ENCODE measurements at regions not wholly inside any gene's neighbourhood (a gene's known extent, or its start where the extent isn't known, plus 50 kb on each side); places are given as distances from the start of the nearest gene placed in this dataset.
"Not testable (repeated sequence)": the region's sequence is repeated elsewhere in the genome, so short reads cannot be mapped to it uniquely, and the experiment has no call there.

DNA sequence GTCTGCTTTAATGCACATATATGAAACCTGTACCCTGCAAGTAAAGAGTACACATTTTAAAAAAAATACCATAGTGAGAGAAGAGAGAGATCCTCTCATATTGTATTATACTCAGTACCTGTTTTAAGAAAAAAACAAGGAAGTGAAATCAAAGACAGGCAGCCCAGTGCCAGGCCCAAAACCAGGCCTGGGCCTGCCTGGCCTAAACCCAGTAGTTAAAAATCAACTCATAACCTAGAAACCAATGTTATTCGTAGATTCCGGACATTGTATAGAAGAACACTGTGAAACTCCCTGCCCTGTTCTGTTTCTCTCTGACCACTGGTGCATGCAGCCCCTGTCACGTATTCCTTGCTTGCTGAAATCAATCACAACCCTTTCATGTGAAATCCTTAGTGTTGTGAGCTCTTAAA lies 1078.0 kb upstream of the FAM98A start:
- intact Hi-C loops (cut with micrococcal nuclease); DNase-seq; H3K4me3 Mint-ChIP-seq; H3K27me3 Mint-ChIP-seq (ENCODE audit: low read depth); H3K9me3 Mint-ChIP-seq; H3K27ac Mint-ChIP-seq; CTCF ChIA-PET; H3K4me1 Mint-ChIP-seq (ENCODE audit: low read depth); H3K36me3 Mint-ChIP-seq (ENCODE audit: low read depth): not testable (repeated sequence)

DNA sequence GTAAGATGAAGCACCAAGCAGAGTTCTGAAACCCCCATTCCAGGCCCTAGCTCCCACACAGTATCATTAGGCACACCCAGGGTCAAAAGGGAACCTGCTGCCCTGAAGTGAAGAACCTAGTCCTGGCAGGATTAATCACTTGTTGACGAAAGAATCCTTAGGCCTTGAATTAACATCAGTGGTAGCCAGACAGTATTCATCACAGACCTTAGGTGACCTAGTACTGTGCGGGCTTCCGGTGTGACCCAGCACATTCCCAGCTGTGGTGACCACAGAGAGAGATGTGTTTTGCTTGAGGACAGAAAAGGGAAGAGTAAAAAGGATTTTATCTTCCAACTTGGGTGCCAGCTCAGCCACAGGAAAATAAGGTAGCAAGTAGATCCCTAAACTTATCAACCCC lies 1071.4 kb upstream of the FAM98A start:
- DNase-seq: no peak
- Mint-ChIP-seq H3K4me3 (no peak overlapping the region), H3K27ac (no peak overlapping the region), H3K36me3 (ENCODE audit: low read depth) (no peaks in the 10 kb centered on the region), H3K4me1 (ENCODE audit: low read depth) (no peaks in the 10 kb centered on the region), H3K9me3 (no peaks in the 10 kb centered on the region), H3K27me3 (ENCODE audit: low read depth) (no peaks in the 10 kb centered on the region)
- CTCF ChIA-PET: no interaction called here
- intact Hi-C loops (cut with micrococcal nuclease): no loop called here

- no peaks in the 10 kb centered on the region for H3K36me3 Mint-ChIP-seq (ENCODE audit: low read depth)
- intact Hi-C loops (cut with micrococcal nuclease): no loop called here
Observed at GRCh38 chr2:34666821-34667220, 1067.7 kb upstream of the FAM98A start.

GRCh38 chr2:34664266-34664665 lies 1065.2 kb upstream of the FAM98A start:
- H3K9me3 Mint-ChIP-seq: peaks cover 1% of the 10 kb centered on the region
- intact Hi-C loops (cut with micrococcal nuclease): no loop called here
- no peaks in the 10 kb centered on the region for H3K27me3 Mint-ChIP-seq (ENCODE audit: low read depth)
- no peaks in the 10 kb centered on the region for H3K36me3 Mint-ChIP-seq (ENCODE audit: low read depth)
- H3K27ac Mint-ChIP-seq: no peak overlapping the region
- no peaks in the 10 kb centered on the region for H3K4me1 Mint-ChIP-seq (ENCODE audit: low read depth)
- DNase-seq: no peak
- CTCF ChIA-PET: no interaction called here
- no peak overlapping the region for H3K4me3 Mint-ChIP-seq

More at GRCh38 chr2:34666821-34667220, 1067.7 kb upstream of the FAM98A start:
- DNase-seq: no peak
- no peak overlapping the region for H3K27ac Mint-ChIP-seq
- H3K27me3 Mint-ChIP-seq (ENCODE audit: low read depth): no peaks in the 10 kb centered on the region
- no peak overlapping the region for H3K4me3 Mint-ChIP-seq
- H3K9me3 Mint-ChIP-seq: no peaks in the 10 kb centered on the region
- CTCF ChIA-PET: interaction anchor here (0.6 kb wide), 1 partner anchor 251 kb away, joined by 3 read pairs; no protein-coding TSS in a partner anchor
- H3K4me1 Mint-ChIP-seq (ENCODE audit: low read depth): no peaks in the 10 kb centered on the region

GRCh38 chr2:34663314-34663713 lies 1064.2 kb upstream of the FAM98A start:
- DNase-seq: no peak
- Mint-ChIP-seq H3K4me3 (no peak overlapping the region), H3K27ac (no peak overlapping the region), H3K27me3 (ENCODE audit: low read depth) (no peaks in the 10 kb centered on the region), H3K9me3 (peaks cover 1% of the 10 kb centered on the region), H3K4me1 (ENCODE audit: low read depth) (no peaks in the 10 kb centered on the region), H3K36me3 (ENCODE audit: low read depth) (no peaks in the 10 kb centered on the region)
- CTCF ChIA-PET: no interaction called here
- intact Hi-C loops (cut with micrococcal nuclease): no loop called here

DNA sequence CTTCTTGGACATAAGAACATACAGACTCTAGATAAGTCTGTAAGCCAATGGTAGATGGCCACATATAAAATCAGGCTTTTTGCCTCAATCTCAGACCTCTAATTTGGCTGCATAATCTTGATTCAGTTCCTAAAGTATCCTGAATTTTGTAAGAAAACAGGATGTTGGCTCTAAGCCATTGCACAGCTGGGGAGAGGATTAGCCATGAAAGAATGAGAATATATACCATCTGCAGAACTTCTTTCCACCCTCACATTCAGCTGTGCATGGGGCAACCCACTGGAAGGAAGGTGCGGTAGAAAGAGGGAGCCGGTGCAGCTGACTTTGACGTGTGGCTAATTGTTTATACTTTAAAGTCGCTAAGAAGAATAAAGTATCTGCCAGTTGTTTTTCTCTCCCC lies 1061.6 kb upstream of the FAM98A start:
- H3K4me3 Mint-ChIP-seq: no peak overlapping the region
- H3K27me3 Mint-ChIP-seq (ENCODE audit: low read depth): no peaks in the 10 kb centered on the region
- H3K36me3 Mint-ChIP-seq (ENCODE audit: low read depth): no peaks in the 10 kb centered on the region
- CTCF ChIA-PET: no interaction called here
- peaks cover 5% of the 10 kb centered on the region for H3K9me3 Mint-ChIP-seq
- no peak overlapping the region for H3K27ac Mint-ChIP-seq
- no peak for DNase-seq
- H3K4me1 Mint-ChIP-seq (ENCODE audit: low read depth): no peaks in the 10 kb centered on the region
- intact Hi-C loops (cut with micrococcal nuclease): no loop called here

DNA sequence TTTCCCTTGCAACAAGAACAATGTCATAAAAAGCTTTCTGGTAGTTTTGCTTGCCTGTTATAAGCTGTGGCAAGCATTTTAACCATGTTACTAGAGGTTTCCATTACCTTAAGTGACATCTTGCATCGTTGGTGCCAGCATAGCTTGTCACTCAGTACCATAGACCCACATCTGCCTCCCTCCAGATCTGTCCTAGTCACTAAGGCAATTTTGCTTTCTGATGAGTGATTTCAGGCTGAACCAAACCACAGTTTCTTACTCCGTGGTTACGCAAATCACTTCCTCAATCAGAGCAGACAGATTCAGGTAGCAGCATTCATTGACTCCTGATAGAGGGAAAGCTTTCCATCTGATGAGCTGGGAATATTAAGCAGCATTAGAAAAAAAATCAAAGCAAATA lies 1057.5 kb upstream of the FAM98A start:
- Mint-ChIP-seq H3K4me3 (no peak overlapping the region), H3K27ac (no peak overlapping the region)
- CTCF ChIA-PET: no interaction called here

GRCh38 chr2:34652636-34653035 lies 1053.5 kb upstream of the FAM98A start:
- Mint-ChIP-seq H3K9me3 (peaks cover 15% of the 10 kb centered on the region), H3K27ac (no peak overlapping the region), H3K36me3 (ENCODE audit: low read depth) (no peaks in the 10 kb centered on the region), H3K4me1 (ENCODE audit: low read depth) (no peaks in the 10 kb centered on the region), H3K27me3 (ENCODE audit: low read depth) (no peaks in the 10 kb centered on the region), H3K4me3 (no peak overlapping the region)
- CTCF ChIA-PET: no interaction called here
- no peak for DNase-seq
- intact Hi-C loops (cut with micrococcal nuclease): no loop called here

More for the DNA sequence above, 1057.5 kb upstream of the FAM98A start:
- no peak for DNase-seq
- no peaks in the 10 kb centered on the region for H3K36me3 Mint-ChIP-seq (ENCODE audit: low read depth)
- H3K9me3 Mint-ChIP-seq: peaks cover 9% of the 10 kb centered on the region
- intact Hi-C loops (cut with micrococcal nuclease): no loop called here
- H3K27me3 Mint-ChIP-seq (ENCODE audit: low read depth): no peaks in the 10 kb centered on the region
- no peaks in the 10 kb centered on the region for H3K4me1 Mint-ChIP-seq (ENCODE audit: low read depth)

DNA sequence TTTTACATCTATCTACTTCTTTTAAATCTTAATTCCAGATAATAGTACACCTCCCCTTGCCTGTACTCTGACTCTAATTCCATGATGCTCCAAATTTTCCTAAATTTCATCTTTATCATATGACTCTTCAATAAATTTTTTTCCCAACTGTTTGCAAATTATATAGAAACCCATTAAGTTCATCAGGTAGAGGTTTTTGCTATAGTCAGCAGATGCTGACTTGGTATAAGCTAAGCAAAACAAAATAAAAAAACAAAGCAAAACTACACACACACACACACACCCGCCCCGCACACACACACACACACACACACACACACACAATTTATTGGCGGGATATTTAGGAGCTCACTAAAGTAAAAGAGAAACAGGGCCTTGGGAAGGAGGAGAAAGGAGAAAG lies 1047.8 kb upstream of the FAM98A start:
- CTCF ChIA-PET: interaction anchor here (0.6 kb wide), 1 partner anchor 443 kb away, joined by 3 read pairs; no protein-coding TSS in a partner anchor
- Mint-ChIP-seq H3K4me1 (ENCODE audit: low read depth) (no peaks in the 10 kb centered on the region), H3K4me3 (no peak overlapping the region), H3K27ac (no peak overlapping the region), H3K36me3 (ENCODE audit: low read depth) (no peaks in the 10 kb centered on the region), H3K27me3 (ENCODE audit: low read depth) (no peaks in the 10 kb centered on the region), H3K9me3 (peaks cover 11% of the 10 kb centered on the region)
- DNase-seq: no peak
- intact Hi-C loops (cut with micrococcal nuclease): no loop called here

DNA sequence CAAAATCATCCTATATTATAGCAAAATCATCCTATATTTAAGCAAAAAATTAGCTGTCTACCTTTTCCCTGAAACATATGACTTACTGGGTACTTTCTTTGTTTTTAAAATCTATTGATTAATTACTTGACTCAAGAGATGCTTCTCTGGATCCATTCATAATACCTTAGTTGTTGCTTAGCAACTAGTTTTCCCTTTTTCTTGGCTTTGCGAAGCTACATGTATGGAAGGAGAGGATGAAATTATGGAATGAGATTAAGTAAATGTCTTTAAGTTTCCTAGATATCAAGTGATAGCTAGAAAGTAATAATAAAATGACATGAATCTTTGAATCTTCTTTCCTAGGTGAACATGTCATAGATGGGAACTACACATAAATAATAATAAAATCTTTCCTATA lies 1033.2 kb upstream of the FAM98A start:
- intact Hi-C loops (cut with micrococcal nuclease): no loop called here
- Mint-ChIP-seq H3K4me1 (ENCODE audit: low read depth) (no peaks in the 10 kb centered on the region), H3K36me3 (ENCODE audit: low read depth) (no peaks in the 10 kb centered on the region), H3K27me3 (ENCODE audit: low read depth) (no peaks in the 10 kb centered on the region), H3K9me3 (peaks cover 15% of the 10 kb centered on the region), H3K27ac (no peak overlapping the region), H3K4me3 (no peak overlapping the region)
- CTCF ChIA-PET: no interaction called here
- no peak for DNase-seq

DNA sequence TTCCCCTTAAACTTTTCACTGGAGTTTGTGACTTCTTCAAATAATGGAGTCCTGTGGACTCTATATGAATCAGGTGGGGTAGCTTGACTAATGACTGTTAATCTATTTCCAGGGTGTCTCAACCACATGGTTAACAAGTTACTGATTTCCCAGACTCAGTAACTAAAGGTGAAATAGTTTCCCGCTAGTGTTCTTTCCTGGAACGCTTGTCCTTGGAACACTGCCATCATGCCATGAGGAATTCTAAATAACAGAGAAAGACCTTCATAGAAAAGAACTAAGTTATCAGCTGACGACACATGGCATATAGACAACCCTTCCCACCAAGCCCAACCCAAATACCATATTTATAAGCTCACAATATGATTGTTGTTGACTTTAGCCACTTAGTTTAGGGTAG lies 1027.9 kb upstream of the FAM98A start:
- DNase-seq: no peak
- Mint-ChIP-seq H3K4me3 (no peak overlapping the region), H3K4me1 (ENCODE audit: low read depth) (no peaks in the 10 kb centered on the region), H3K9me3 (peaks cover 6% of the 10 kb centered on the region), H3K27ac (no peak overlapping the region), H3K36me3 (ENCODE audit: low read depth) (no peaks in the 10 kb centered on the region), H3K27me3 (ENCODE audit: low read depth) (no peaks in the 10 kb centered on the region)
- intact Hi-C loops (cut with micrococcal nuclease): no loop called here
- CTCF ChIA-PET: no interaction called here

DNA sequence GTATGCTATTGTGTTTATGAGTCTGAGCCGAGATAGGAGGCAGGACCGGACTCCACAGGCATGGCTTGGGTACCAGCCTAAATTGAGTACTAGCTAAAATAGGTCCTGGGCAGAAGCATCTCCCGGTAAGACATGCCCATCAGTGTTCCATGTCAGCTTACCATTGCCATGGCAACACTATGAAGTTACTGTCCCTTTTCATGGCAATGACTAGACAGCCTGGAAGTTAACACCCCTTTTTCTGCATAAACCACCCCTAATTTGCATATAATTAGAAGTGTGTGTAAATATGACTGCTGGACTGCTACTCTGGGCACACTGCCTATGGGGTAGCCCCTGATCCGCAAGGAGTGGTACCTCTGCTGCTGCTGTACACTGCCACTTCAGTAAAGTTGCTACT lies 1005.1 kb upstream of the FAM98A start:
- Mint-ChIP-seq H3K9me3 (peaks cover 2% of the 10 kb centered on the region), H3K4me1 (ENCODE audit: low read depth) (no peaks in the 10 kb centered on the region), H3K27ac (no peak overlapping the region), H3K36me3 (ENCODE audit: low read depth) (no peaks in the 10 kb centered on the region), H3K4me3 (no peak overlapping the region), H3K27me3 (ENCODE audit: low read depth) (no peaks in the 10 kb centered on the region)
- DNase-seq: no peak
- CTCF ChIA-PET: no interaction called here
- intact Hi-C loops (cut with micrococcal nuclease): no loop called here

- Mint-ChIP-seq H3K27me3 (ENCODE audit: low read depth) (no peaks in the 10 kb centered on the region), H3K9me3 (no peaks in the 10 kb centered on the region), H3K27ac (no peak overlapping the region), H3K36me3 (ENCODE audit: low read depth) (no peaks in the 10 kb centered on the region), H3K4me1 (ENCODE audit: low read depth) (no peaks in the 10 kb centered on the region), H3K4me3 (no peak overlapping the region)
- intact Hi-C loops (cut with micrococcal nuclease): no loop called here
- CTCF ChIA-PET: no interaction called here
- no peak for DNase-seq
Observed at GRCh38 chr2:34602262-34602661, 1003.2 kb upstream of the FAM98A start.

GRCh38 chr2:34601561-34601960 lies 1002.5 kb upstream of the FAM98A start:
- H3K27ac Mint-ChIP-seq: no peak overlapping the region
- H3K9me3 Mint-ChIP-seq: no peaks in the 10 kb centered on the region
- H3K27me3 Mint-ChIP-seq (ENCODE audit: low read depth): no peaks in the 10 kb centered on the region
- DNase-seq: no peak
- intact Hi-C loops (cut with micrococcal nuclease): no loop called here
- no peak overlapping the region for H3K4me3 Mint-ChIP-seq
- H3K36me3 Mint-ChIP-seq (ENCODE audit: low read depth): no peaks in the 10 kb centered on the region
- H3K4me1 Mint-ChIP-seq (ENCODE audit: low read depth): no peaks in the 10 kb centered on the region
- CTCF ChIA-PET: no interaction called here

Data from activated naive CD4-positive, alpha-beta T cell treated with anti-CD3 and anti-CD28 coated beads for 36 hours (primary cell).